SJSA1 (cell line): ENCODE measurements at regions not wholly inside any gene's neighbourhood (a gene's known extent, or its start where the extent isn't known, plus 50 kb on each side); places are given as distances from the start of the nearest gene placed in this dataset.
A peak's percentile ranks its signal among the peaks of the same experiment; 100 is the strongest.

Experiments
- DNase-seq, 2 experiments: peaks; one replicate each; pipeline ENCODE4 v3.0.0-alpha.2; 2015 to 2020; ENCODE audit warnings: low spot score in 2 of 2, low read depth in 1 of 2
- H3K27ac ChIP-seq: fragments of 250-450 bp; sonication (Bioruptor Pico); 2 replicates; pipeline ENCODE4 v1.5.1; 2020; ENCODE audit warnings: mild to moderate bottlenecking, moderate library complexity
- H3K27me3 ChIP-seq: fragments of 250-450 bp; sonication (Bioruptor Pico); replicated peaks from 2 replicates; pipeline ENCODE4 v1.5.1; 2020; ENCODE audit warnings: mild to moderate bottlenecking, moderate library complexity
- H3K36me3 ChIP-seq: fragments of 250-450 bp; sonication (Bioruptor Pico); 2 replicates; pipeline ENCODE4 v1.5.1; 2020; ENCODE audit warnings: mild to moderate bottlenecking
- H3K4me1 ChIP-seq: fragments of 250-450 bp; sonication (Bioruptor Pico); replicated peaks from 2 replicates; pipeline ENCODE4 v1.6.1; 2021; ENCODE audit warnings: mild to moderate bottlenecking
- H3K4me3 ChIP-seq: fragments of 250-450 bp; sonication (Bioruptor Pico); 2 replicates; pipeline ENCODE4 v1.5.1; 2020; ENCODE audit warnings: mild to moderate bottlenecking
- H3K9me3 ChIP-seq: fragments of 250-450 bp; sonication (Bioruptor Pico); replicated peaks from 2 replicates; pipeline ENCODE4 v1.5.1; 2020; ENCODE audit warnings: mild to moderate bottlenecking

DNA sequence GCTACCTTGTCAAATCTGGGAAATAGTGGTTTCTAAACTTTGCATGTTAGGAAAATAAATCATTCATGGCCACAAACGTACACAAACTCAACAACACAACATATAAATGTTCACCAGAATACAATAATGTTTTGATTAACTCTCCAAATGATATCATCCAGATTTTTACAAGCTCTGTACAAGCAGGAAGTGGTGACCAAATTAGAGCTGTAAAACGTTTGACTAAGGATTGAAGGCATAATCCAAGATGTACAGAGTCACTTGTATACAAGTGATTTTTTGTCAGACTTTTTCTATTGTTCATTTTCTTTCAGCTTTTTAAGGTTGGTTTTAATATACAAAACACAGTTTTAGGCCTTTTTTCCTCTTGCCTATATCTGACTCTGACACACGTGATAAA lies 748.4 kb upstream of the GRM7 start:
- no peaks in the 10 kb centered on the region for H3K27me3 ChIP-seq
- no peaks in the 10 kb centered on the region for H3K36me3 ChIP-seq
- no peak overlapping the region for H3K27ac ChIP-seq
- no peak overlapping the region for H3K4me3 ChIP-seq
- H3K9me3 ChIP-seq: no peaks in the 10 kb centered on the region
- no peaks in the 10 kb centered on the region for H3K4me1 ChIP-seq
- DNase-seq: no peak

DNA sequence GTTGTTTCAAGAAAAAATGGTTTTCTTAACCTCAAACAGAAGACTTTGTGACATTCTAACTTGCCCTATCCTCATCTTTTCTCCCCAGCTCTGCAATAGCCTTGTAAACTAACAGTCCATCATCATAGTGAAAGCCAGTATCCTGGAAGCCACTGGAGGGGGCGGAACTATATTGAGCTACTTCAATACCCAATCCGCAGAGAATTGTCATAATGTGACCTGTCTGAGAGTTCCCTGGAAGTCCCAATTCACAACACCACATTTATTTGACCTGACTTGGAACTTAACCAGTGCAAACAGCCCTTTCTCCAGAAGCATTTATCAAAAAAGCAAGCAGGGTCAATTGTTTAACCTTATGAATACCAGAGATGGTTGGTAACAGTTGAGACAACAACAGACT lies 747.6 kb upstream of the GRM7 start:
- no peak for DNase-seq
- Histone ChIP-seq H3K4me3 (no peak overlapping the region), H3K27ac (no peak overlapping the region), H3K36me3 (no peaks in the 10 kb centered on the region), H3K9me3 (no peaks in the 10 kb centered on the region), H3K4me1 (no peaks in the 10 kb centered on the region), H3K27me3 (no peaks in the 10 kb centered on the region)

DNA sequence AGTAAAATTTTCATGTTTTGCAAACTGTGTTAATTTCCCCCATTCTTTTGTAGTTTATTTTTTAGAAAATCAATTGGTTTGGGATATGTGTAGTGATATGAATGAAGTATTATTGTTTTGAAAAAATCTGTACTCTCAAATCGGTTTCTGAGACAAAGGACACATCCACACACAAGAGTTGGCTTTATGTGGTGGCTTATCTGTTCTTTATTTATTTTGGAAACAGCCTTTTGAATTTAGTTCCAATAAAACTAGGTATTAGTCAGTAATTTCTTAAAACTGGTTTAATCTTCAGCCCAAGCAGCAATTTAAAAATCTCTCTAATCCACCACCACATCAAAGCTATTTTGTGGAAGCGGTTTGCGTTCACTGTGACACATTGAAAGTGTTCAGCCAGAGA lies 741.5 kb upstream of the GRM7 start:
- H3K36me3 ChIP-seq: no peaks in the 10 kb centered on the region
- H3K4me1 ChIP-seq: no peaks in the 10 kb centered on the region
- H3K27ac ChIP-seq: no peak overlapping the region
- no peak for DNase-seq
- H3K4me3 ChIP-seq: no peak overlapping the region
- H3K9me3 ChIP-seq: no peaks in the 10 kb centered on the region
- H3K27me3 ChIP-seq: no peaks in the 10 kb centered on the region

DNA sequence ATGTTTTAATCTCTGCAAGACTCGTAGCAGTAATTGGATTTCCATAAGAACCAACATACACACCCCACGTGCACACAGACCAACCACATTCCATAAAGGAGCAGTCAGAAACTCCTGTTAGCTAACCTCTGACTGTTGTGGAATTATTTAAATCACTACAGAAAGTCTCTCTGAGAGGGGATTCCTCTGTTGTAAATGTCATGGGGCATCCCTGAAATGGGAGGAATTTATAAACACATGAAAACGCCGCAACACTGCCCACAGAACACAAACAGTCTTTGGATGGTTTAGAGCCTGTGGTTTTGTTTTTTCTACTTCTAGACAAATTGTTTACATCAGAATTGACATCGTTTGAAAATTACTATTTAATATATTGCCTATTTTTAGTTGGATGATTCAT lies 740.1 kb upstream of the GRM7 start:
- Histone ChIP-seq H3K9me3 (no peaks in the 10 kb centered on the region), H3K4me3 (no peak overlapping the region), H3K27me3 (no peaks in the 10 kb centered on the region), H3K4me1 (no peaks in the 10 kb centered on the region), H3K36me3 (no peaks in the 10 kb centered on the region), H3K27ac (no peak overlapping the region)
- peak in 1 of 2 experiments; percentile 38 for DNase-seq

DNA sequence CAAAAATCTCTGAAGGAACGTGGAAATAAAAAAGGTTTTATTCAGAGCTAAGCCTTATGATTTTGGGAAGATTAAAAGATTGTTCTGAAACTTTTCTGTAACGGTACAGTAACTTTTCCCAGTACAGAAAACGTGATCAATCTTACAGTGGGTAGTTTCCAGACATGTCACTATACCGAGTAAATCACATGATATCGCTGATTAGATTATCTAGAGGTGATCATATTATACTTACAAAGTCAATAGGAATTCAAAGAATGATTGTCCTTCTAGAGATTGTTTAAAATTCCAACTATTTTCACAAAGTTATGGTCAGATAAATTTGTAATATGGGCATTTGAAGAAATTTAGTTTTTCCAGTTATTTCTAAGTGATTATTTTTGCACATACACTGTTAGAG lies 736.0 kb upstream of the GRM7 start:
- no peak for DNase-seq
- Histone ChIP-seq H3K27ac (no peak overlapping the region), H3K36me3 (no peaks in the 10 kb centered on the region), H3K4me1 (no peaks in the 10 kb centered on the region), H3K27me3 (no peaks in the 10 kb centered on the region), H3K9me3 (no peaks in the 10 kb centered on the region), H3K4me3 (no peak overlapping the region)

DNA sequence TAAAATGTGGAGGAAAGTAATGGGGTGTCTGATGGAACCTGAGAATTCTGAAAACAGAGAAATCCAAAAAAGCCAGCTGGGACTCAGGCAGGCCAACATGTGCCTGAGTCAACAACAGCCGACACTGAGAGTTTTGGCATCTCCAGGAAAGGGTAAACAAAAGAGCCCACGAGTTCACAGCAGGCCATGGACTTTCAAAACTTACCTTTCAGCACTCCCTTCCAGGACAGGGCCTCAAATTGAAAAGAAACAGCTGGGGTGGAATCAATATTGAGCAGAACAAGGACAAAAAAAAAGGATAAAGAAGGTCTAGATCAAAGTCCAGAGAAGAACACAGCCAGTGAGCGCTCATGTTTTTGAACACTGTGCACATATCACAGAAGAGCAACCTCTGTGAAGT lies 735.4 kb upstream of the GRM7 start:
- H3K9me3 ChIP-seq: no peaks in the 10 kb centered on the region
- H3K27ac ChIP-seq: no peak overlapping the region
- H3K36me3 ChIP-seq: no peaks in the 10 kb centered on the region
- DNase-seq: no peak
- H3K4me1 ChIP-seq: no peaks in the 10 kb centered on the region
- H3K27me3 ChIP-seq: no peaks in the 10 kb centered on the region
- no peak overlapping the region for H3K4me3 ChIP-seq

DNA sequence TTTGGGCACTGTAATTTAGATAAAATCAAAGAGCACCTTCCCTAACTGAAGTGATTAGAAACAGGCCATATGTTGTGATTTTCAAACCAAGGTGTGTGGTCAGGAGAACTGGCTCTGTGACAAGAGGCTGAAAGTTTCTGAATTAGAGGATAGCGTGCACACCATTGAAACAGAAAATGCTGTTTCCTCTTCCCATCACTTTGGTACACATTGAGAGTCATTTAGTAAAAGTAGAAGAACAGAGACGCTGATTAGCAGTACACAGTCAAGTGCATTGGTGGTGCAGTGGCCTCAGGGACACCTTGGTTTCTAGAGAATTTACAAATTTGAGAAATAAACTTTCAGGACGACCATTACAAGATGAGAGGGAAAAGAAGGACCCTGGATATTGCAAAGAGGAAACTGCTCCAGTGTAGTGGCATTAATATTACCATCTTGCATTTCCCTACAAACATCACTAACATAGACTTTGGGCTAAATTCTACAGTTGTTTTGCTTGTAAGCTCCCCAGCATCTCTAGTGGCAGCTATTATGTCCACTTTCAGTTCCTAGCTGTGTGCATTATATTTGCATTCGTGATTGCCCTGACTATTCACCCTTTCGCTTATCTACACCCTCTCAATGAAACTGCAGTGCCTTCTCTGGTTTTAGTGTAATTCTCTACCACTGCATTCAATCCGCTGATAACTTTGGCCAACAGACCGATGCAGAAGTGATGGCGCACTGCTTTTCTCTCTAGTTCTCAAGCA lies 728.1 kb upstream of the GRM7 start:
- Histone ChIP-seq H3K27me3 (no peaks in the 10 kb centered on the region), H3K27ac (no peak overlapping the region), H3K9me3 (no peaks in the 10 kb centered on the region), H3K36me3 (no peaks in the 10 kb centered on the region), H3K4me1 (no peaks in the 10 kb centered on the region), H3K4me3 (no peak overlapping the region)
- no peak for DNase-seq

DNA sequence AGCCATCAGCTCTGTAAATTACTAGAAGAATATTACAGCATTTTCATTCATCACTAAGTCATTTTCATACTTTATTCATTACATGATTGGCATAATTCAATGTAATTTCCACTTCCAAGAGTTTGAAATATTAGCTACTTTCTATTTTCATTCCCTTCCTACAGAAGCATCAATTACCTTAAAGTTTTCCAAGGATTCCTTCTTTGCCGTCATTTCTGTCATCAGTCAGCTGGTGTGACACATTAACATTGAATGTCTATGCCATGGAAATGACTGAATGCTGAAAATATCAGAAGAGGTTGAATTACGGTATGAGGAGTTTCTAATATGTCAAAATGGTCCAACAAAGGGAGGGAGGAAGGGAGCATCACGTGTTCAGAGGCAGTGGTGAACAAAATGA lies 718.2 kb upstream of the GRM7 start:
- DNase-seq: no peak
- H3K9me3 ChIP-seq: no peaks in the 10 kb centered on the region
- no peak overlapping the region for H3K4me3 ChIP-seq
- no peaks in the 10 kb centered on the region for H3K36me3 ChIP-seq
- no peaks in the 10 kb centered on the region for H3K27me3 ChIP-seq
- H3K4me1 ChIP-seq: no peaks in the 10 kb centered on the region
- no peak overlapping the region for H3K27ac ChIP-seq

DNA sequence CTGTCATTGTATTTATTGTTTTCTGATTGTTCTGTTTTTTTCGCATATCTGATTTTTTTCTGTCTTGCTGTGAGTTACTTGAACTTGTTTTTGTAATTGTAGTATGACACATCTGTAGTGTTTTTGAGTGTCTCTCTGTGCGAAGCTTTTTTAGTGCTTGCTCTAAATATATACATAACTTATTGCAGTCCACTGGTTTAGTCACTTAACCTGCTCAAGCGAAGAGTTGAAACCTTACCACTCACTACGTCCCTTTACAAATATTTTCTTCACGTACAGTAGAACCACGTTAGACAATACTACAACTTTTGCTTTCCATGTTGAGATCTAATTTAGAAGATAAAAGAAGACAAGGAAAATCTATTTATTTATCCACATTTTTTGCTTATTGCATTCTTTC lies 713.0 kb upstream of the GRM7 start:
- Histone ChIP-seq H3K27me3 (no peaks in the 10 kb centered on the region), H3K36me3 (no peaks in the 10 kb centered on the region), H3K27ac (no peak overlapping the region), H3K9me3 (no peaks in the 10 kb centered on the region), H3K4me1 (no peaks in the 10 kb centered on the region), H3K4me3 (no peak overlapping the region)
- no peak for DNase-seq

DNA sequence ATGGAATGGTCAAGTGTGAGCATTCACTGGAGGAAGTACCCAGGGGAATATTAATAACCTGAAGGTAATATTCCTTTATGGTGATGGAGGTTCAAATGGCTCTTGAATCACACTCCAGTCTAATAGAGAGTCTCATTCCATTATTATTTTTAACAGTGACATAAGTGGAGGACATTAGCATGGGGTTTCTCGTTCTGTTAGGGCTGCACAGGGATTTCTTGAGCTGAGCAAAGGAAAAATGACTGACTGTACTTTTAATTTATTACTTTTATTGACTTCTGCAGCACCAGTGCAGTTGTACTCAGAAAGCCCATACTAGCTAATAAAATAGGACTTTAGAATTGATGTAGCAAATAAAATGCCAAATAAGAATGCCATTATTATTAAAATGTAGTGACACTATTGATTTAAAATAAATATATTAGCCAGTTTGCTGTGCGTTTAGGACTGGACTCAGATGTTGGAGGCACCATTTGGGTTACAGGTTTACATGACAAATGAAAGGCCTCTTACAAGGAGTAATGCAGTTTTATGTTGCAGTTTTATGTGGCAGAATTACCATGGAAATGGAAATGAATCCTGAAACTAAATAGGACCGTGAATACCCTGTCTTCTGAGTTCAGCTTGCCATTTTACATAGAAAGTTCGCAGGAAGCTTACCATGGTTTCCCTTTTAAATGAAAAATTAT lies 705.1 kb upstream of the GRM7 start:
- H3K27me3 ChIP-seq: no peaks in the 10 kb centered on the region
- no peaks in the 10 kb centered on the region for H3K36me3 ChIP-seq
- H3K9me3 ChIP-seq: no peaks in the 10 kb centered on the region
- no peak overlapping the region for H3K27ac ChIP-seq
- no peak for DNase-seq
- H3K4me3 ChIP-seq: no peak overlapping the region
- no peaks in the 10 kb centered on the region for H3K4me1 ChIP-seq

DNA sequence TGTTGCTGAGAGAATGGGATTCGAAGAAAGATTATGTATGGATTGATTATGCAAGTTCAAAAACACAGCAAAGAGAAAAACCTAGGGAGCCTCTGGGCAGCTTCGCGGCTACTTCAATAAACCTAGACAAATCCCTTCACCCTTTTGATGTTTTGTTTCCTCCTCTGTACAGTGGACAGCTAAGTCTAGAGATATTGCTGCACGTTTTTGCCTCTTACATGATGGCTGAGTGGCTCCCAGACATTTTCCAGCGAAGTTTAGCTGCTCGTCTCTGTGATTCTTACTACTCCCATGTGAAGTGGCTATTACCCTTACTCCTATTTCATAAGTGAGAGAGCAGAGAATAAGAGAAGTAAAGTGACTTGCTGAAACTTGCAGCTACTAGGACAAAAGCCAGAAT lies 695.0 kb upstream of the GRM7 start:
- no peaks in the 10 kb centered on the region for H3K27me3 ChIP-seq
- H3K36me3 ChIP-seq: no peaks in the 10 kb centered on the region
- no peaks in the 10 kb centered on the region for H3K4me1 ChIP-seq
- no peak overlapping the region for H3K4me3 ChIP-seq
- DNase-seq: no peak
- no peak overlapping the region for H3K27ac ChIP-seq
- H3K9me3 ChIP-seq: no peaks in the 10 kb centered on the region

DNA sequence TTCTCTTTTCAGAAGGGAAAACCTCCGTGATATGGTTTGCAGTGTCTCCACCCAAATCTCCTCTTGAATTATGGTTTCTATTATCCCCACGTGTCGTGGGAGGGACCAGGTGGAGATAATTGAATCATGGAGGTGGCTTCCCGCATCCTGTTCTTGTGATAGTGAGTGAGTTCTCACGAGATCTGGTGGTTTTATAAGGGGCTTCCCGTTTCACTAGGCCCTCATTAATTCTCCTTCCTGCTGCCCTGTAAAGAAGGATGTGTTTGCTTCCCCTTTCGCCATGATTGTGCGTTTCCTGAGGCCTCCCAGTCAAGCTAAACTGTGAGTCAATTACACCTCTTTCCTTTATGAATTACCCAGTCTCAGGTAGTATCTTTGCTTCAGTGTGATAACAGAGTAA lies 692.7 kb upstream of the GRM7 start:
- no peaks in the 10 kb centered on the region for H3K4me1 ChIP-seq
- no peak overlapping the region for H3K4me3 ChIP-seq
- no peak for DNase-seq
- H3K27ac ChIP-seq: no peak overlapping the region
- no peaks in the 10 kb centered on the region for H3K36me3 ChIP-seq
- H3K9me3 ChIP-seq: no peaks in the 10 kb centered on the region
- no peaks in the 10 kb centered on the region for H3K27me3 ChIP-seq

DNA sequence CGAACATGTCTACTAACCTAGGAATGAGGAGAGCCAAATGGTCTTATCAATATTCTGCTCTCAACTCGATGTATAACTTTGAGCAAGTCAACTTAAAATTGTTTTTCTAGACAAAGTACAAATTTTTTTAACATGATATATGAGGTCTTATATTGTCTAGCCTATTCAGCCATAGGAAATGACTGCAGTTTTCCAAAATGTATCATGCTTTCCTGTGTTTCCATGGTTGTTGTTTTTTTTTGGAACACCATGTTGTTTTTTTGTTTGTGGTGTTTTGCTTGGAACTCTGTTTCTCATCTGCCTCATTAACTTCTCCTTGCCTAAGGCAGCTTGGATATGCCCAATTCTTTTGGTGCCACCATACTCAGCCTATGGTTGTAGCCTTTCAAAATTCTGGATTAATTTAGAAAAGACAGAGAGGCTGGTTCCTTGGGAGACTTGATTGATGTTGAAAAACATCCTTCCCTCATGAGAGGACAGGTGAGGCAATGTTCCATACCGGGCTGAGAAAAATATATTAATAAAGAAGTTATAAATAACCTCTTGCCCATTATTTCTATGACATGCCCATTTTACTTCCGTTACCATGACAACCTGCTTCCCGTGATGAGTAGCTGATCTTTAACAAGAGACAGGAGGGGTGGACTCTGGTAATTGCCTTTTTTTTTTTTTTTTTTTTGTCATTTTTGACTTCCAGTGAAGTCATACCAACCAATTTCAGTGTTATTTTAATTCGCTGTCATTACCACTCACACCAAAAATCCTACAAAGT lies 687.9 kb upstream of the GRM7 start:
- no peaks in the 10 kb centered on the region for H3K9me3 ChIP-seq
- no peak overlapping the region for H3K27ac ChIP-seq
- H3K27me3 ChIP-seq: no peaks in the 10 kb centered on the region
- H3K4me3 ChIP-seq: no peak overlapping the region
- no peaks in the 10 kb centered on the region for H3K4me1 ChIP-seq
- H3K36me3 ChIP-seq: no peaks in the 10 kb centered on the region
- DNase-seq: no peak

DNA sequence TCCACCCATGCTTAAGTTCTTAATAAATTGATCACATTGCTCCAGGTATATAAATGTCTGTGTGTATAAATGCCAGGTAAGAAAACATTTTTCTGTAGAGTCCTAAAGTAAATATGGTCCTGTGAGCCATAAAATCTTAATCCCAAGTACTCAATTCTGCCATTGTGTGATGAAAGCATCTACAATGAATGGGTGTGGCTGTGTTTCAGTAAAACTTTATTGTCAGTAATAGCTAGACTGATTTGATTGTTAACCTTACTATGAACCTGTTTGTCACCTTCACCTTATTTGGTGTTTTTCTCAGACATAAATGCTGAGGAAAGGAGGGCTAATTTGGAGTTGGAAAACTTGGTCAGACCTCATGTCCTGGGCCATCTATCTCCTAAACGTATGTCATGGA lies 683.5 kb upstream of the GRM7 start:
- peaks cover 9% of the 10 kb centered on the region for H3K4me1 ChIP-seq
- H3K27me3 ChIP-seq: no peaks in the 10 kb centered on the region
- no peak overlapping the region for H3K27ac ChIP-seq
- no peak overlapping the region for H3K4me3 ChIP-seq
- DNase-seq: no peak
- 0 out of 2 replicates have a peak, but pooled peaks cover 3% of the 10 kb centered on the region for H3K9me3 ChIP-seq
- no peaks in the 10 kb centered on the region for H3K36me3 ChIP-seq
